ENCODE measurements at regions not wholly inside any gene's neighbourhood (a gene's known extent, or its start where the extent isn't known, plus 50 kb on each side); places are given as distances from the start of the nearest gene placed in this dataset.

DNA sequence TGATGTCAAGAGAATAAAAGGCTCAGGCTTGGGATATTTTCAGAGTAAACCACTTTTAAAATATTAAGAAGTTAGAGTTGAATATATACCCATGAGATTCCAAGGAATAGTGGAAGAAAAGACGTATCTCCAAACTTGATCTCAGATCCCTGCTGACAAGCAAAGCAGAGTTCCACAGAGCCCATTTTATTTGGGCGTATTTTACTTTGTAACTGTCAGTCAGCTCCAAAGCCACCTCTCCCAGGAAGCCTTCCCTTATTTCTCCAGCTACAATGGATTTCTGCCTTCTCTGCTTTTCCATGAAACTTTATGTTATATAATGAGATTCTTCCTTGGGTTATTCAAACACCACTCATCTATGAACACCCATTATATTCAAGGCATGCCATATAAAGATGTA lies 295.7 kb downstream of the FZD1 start:
- Histone ChIP-seq H3K27me3 (ENCODE audit: control insufficient read depth in 2 of 2, insufficient read depth in 2 of 2, low read length in 2 of 2) (no peaks in the 10 kb centered on the region), H3K4me3 (ENCODE audit: low read length in 2 of 2) (no peak overlapping the region), H3K9ac (ENCODE audit: low read depth in 1 of 2, low read length in 2 of 2) (no peak overlapping the region), H3K36me3 (ENCODE audit: control insufficient read depth in 2 of 2, insufficient read depth in 2 of 2, low read length in 2 of 2) (no peaks in the 10 kb centered on the region), H3K9me3 (ENCODE audit: control insufficient read depth in 2 of 2, low read length in 2 of 2) (no peaks in the 10 kb centered on the region), H3K27ac (ENCODE audit: low read depth in 2 of 2, low read length in 2 of 2) (no peak overlapping the region), H3K4me1 (ENCODE audit: control insufficient read depth in 2 of 2, insufficient read depth in 2 of 2, low read length in 2 of 2) (no peaks in the 10 kb centered on the region)

GRCh38 chr7:91564101-91564500 lies 299.9 kb downstream of the FZD1 start:
- Histone ChIP-seq H3K4me1 (ENCODE audit: control insufficient read depth in 2 of 2, insufficient read depth in 2 of 2, low read length in 2 of 2) (no peaks in the 10 kb centered on the region), H3K9ac (ENCODE audit: low read depth in 1 of 2, low read length in 2 of 2) (no peak overlapping the region), H3K36me3 (ENCODE audit: control insufficient read depth in 2 of 2, insufficient read depth in 2 of 2, low read length in 2 of 2) (no peaks in the 10 kb centered on the region), H3K27me3 (ENCODE audit: control insufficient read depth in 2 of 2, insufficient read depth in 2 of 2, low read length in 2 of 2) (no peaks in the 10 kb centered on the region), H3K27ac (ENCODE audit: low read depth in 2 of 2, low read length in 2 of 2) (no peak overlapping the region), H3K4me3 (ENCODE audit: low read length in 2 of 2) (no peak overlapping the region), H3K9me3 (ENCODE audit: control insufficient read depth in 2 of 2, low read length in 2 of 2) (no peaks in the 10 kb centered on the region)

DNA sequence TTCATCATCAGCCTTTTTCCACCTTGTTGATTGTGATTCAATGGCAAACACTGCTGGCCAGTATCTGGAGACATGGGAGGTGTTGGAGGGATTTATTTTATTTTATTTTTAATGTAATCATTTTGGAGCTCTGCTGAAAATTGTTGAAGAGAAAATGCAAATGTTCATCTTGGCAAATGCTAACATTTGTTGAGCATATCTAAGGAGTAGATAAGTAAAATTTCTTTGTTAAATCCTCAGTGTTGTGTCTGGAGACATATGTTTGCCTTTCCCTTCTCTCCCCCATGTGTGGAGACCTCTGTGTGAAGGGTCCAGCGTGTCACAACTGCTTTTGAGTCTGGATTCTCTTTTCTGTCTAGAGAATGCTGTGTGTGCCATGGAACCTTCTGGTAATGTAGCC lies 300.3 kb downstream of the FZD1 start:
- Histone ChIP-seq H3K9ac (ENCODE audit: low read depth in 1 of 2, low read length in 2 of 2) (no peak overlapping the region), H3K4me3 (ENCODE audit: low read length in 2 of 2) (no peak overlapping the region), H3K36me3 (ENCODE audit: control insufficient read depth in 2 of 2, insufficient read depth in 2 of 2, low read length in 2 of 2) (no peaks in the 10 kb centered on the region), H3K4me1 (ENCODE audit: control insufficient read depth in 2 of 2, insufficient read depth in 2 of 2, low read length in 2 of 2) (no peaks in the 10 kb centered on the region), H3K27ac (ENCODE audit: low read depth in 2 of 2, low read length in 2 of 2) (no peak overlapping the region), H3K9me3 (ENCODE audit: control insufficient read depth in 2 of 2, low read length in 2 of 2) (no peaks in the 10 kb centered on the region), H3K27me3 (ENCODE audit: control insufficient read depth in 2 of 2, insufficient read depth in 2 of 2, low read length in 2 of 2) (no peaks in the 10 kb centered on the region)

DNA sequence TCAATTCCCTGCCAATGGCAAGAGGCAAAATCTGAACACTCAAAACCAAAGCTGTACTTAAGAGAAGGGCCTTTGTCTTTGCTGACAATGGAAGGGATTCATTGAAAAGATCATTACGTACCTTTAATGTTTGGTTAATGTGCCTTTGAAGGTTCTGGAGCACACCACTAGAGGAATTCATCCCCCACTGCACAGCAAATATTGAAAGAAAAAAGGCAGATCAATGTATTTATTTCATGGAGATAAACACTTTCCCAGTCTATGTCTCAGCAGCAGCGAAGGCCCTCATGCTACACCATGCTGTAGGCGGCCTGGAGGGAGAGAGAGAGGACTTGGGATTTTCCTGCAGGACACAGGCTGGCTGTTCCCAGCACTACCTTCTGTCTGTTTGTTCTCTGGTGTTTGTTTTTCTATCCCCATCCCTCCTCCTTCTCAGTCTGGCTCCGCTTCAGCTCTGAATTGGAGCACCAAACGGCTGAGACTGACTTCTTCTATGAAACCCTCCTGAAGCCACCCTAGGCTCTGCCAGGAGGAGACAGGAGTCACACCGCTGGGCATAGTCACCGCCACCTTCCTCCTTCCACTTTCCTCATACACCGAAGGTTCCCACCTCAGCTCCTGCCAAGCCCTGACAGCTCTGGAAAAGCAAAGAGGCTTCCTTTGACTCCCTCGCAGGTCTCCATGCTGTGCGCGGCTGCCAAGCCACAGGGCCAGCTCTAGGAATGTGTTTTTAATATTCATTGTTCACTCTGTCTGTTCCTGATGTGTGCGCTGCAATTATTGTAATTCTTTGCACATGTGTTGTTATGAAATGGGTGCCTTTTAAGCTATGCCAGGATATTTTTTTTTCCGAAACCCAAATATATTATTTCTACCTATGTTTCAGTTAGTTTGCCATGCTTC lies 301.5 kb downstream of the FZD1 start:
- Histone ChIP-seq H3K27ac (ENCODE audit: low read depth in 2 of 2, low read length in 2 of 2) (no peak overlapping the region), H3K9me3 (ENCODE audit: control insufficient read depth in 2 of 2, low read length in 2 of 2) (no peaks in the 10 kb centered on the region), H3K36me3 (ENCODE audit: control insufficient read depth in 2 of 2, insufficient read depth in 2 of 2, low read length in 2 of 2) (no peaks in the 10 kb centered on the region), H3K4me1 (ENCODE audit: control insufficient read depth in 2 of 2, insufficient read depth in 2 of 2, low read length in 2 of 2) (no peaks in the 10 kb centered on the region), H3K9ac (ENCODE audit: low read depth in 1 of 2, low read length in 2 of 2) (no peak overlapping the region), H3K27me3 (ENCODE audit: control insufficient read depth in 2 of 2, insufficient read depth in 2 of 2, low read length in 2 of 2) (no peaks in the 10 kb centered on the region), H3K4me3 (ENCODE audit: low read length in 2 of 2) (no peak overlapping the region)

DNA sequence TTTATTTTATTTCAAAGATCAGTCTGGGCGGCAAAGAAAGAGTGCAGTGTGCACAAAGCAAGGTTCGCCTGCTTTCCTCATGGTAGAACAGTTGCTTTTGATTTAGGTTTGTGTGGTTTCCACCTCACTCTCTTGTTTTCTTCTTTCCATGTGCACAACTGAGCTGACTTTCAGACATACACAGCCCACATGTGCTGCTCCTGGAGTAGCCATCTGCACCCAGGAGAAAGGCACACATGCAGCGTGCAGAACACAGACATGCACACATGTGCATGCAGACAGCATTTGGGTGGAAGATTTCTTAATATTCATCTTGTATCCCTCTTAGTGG lies 302.1 kb downstream of the FZD1 start:
- Histone ChIP-seq H3K27ac (ENCODE audit: low read depth in 2 of 2, low read length in 2 of 2) (no peak overlapping the region), H3K4me1 (ENCODE audit: control insufficient read depth in 2 of 2, insufficient read depth in 2 of 2, low read length in 2 of 2) (no peaks in the 10 kb centered on the region), H3K36me3 (ENCODE audit: control insufficient read depth in 2 of 2, insufficient read depth in 2 of 2, low read length in 2 of 2) (no peaks in the 10 kb centered on the region), H3K4me3 (ENCODE audit: low read length in 2 of 2) (no peak overlapping the region), H3K9me3 (ENCODE audit: control insufficient read depth in 2 of 2, low read length in 2 of 2) (no peaks in the 10 kb centered on the region), H3K9ac (ENCODE audit: low read depth in 1 of 2, low read length in 2 of 2) (no peak overlapping the region), H3K27me3 (ENCODE audit: control insufficient read depth in 2 of 2, insufficient read depth in 2 of 2, low read length in 2 of 2) (no peaks in the 10 kb centered on the region)

- Histone ChIP-seq H3K4me1 (ENCODE audit: control insufficient read depth in 2 of 2, insufficient read depth in 2 of 2, low read length in 2 of 2) (no peaks in the 10 kb centered on the region), H3K4me3 (ENCODE audit: low read length in 2 of 2) (no peak overlapping the region), H3K36me3 (ENCODE audit: control insufficient read depth in 2 of 2, insufficient read depth in 2 of 2, low read length in 2 of 2) (no peaks in the 10 kb centered on the region), H3K9me3 (ENCODE audit: control insufficient read depth in 2 of 2, low read length in 2 of 2) (no peaks in the 10 kb centered on the region), H3K9ac (ENCODE audit: low read depth in 1 of 2, low read length in 2 of 2) (no peak overlapping the region), H3K27ac (ENCODE audit: low read depth in 2 of 2, low read length in 2 of 2) (no peak overlapping the region), H3K27me3 (ENCODE audit: control insufficient read depth in 2 of 2, insufficient read depth in 2 of 2, low read length in 2 of 2) (no peaks in the 10 kb centered on the region)
Observed at GRCh38 chr7:91567081-91568012, 303.1 kb downstream of the FZD1 start.

DNA sequence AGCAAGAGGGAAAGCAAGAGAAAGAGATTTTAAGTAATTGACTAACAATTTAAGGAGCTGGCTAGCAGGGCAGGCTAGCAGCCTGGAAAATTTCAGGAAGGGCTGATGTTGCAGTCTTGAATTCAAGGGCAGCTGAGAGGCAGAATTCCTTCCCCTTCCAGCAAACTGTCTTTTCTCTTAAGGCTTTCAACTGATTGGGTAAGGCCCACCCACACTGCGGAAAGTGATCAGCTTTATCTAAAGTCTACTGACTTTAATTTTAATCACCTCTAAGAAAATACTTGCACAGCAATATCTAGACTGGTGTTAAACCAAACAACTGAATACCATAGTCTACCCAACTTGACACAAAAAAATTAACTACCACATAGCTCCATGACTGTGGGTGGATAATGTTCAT lies 303.9 kb downstream of the FZD1 start:
- Histone ChIP-seq H3K27me3 (ENCODE audit: control insufficient read depth in 2 of 2, insufficient read depth in 2 of 2, low read length in 2 of 2) (no peaks in the 10 kb centered on the region), H3K36me3 (ENCODE audit: control insufficient read depth in 2 of 2, insufficient read depth in 2 of 2, low read length in 2 of 2) (no peaks in the 10 kb centered on the region), H3K9me3 (ENCODE audit: control insufficient read depth in 2 of 2, low read length in 2 of 2) (no peaks in the 10 kb centered on the region), H3K27ac (ENCODE audit: low read depth in 2 of 2, low read length in 2 of 2) (no peak overlapping the region), H3K4me1 (ENCODE audit: control insufficient read depth in 2 of 2, insufficient read depth in 2 of 2, low read length in 2 of 2) (no peaks in the 10 kb centered on the region), H3K9ac (ENCODE audit: low read depth in 1 of 2, low read length in 2 of 2) (no peak overlapping the region), H3K4me3 (ENCODE audit: low read length in 2 of 2) (no peak overlapping the region)

DNA sequence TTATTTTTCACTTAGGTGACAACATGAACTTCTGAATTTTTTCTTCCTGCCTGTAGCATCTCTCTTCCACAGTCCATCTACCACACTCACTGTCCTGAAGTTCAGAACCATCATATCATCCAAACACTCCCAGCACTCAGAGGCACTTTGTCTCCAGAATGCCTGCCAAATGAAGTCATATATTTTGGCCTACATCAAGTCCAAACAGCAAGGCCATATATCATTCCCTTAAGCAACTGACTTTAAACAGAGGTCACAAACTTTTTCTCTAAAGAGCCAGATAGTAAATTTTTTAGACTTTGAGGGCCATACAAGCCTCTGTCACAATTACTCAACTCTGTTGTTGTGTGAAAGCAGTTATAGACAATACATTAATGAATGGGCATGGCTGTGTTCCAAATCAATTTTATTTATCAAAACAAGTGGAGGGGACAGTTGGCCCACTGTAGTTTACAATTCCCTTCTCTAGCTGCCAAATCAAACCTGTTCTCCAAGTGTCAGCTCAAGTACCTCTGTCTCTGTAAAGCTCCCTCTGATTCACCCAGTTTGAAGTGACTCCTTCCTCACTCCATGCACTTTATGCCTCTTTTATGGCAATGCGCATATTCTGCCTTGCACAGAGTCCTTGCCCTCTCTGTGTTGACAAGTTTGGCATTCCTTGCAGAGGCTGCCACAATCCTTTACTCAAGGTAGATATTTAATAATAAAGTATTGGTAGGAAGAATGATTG lies 305.7 kb downstream of the FZD1 start:
- no peaks in the 10 kb centered on the region for H3K36me3 ChIP-seq (ENCODE audit: control insufficient read depth in 2 of 2, insufficient read depth in 2 of 2, low read length in 2 of 2)
- no peak overlapping the region for H3K4me3 ChIP-seq (ENCODE audit: low read length in 2 of 2)
- no peak overlapping the region for H3K27ac ChIP-seq (ENCODE audit: low read depth in 2 of 2, low read length in 2 of 2)
- no peaks in the 10 kb centered on the region for H3K4me1 ChIP-seq (ENCODE audit: control insufficient read depth in 2 of 2, insufficient read depth in 2 of 2, low read length in 2 of 2)
- no peaks in the 10 kb centered on the region for H3K27me3 ChIP-seq (ENCODE audit: control insufficient read depth in 2 of 2, insufficient read depth in 2 of 2, low read length in 2 of 2)
- H3K9ac ChIP-seq (ENCODE audit: low read depth in 1 of 2, low read length in 2 of 2): no peak overlapping the region
- no peaks in the 10 kb centered on the region for H3K9me3 ChIP-seq (ENCODE audit: control insufficient read depth in 2 of 2, low read length in 2 of 2)

GRCh38 chr7:91570560-91570959 lies 306.3 kb downstream of the FZD1 start:
- H3K27me3 ChIP-seq (ENCODE audit: control insufficient read depth in 2 of 2, insufficient read depth in 2 of 2, low read length in 2 of 2): no peaks in the 10 kb centered on the region
- H3K9ac ChIP-seq (ENCODE audit: low read depth in 1 of 2, low read length in 2 of 2): no peak overlapping the region
- H3K9me3 ChIP-seq (ENCODE audit: control insufficient read depth in 2 of 2, low read length in 2 of 2): no peaks in the 10 kb centered on the region
- H3K27ac ChIP-seq (ENCODE audit: low read depth in 2 of 2, low read length in 2 of 2): no peak overlapping the region
- no peaks in the 10 kb centered on the region for H3K36me3 ChIP-seq (ENCODE audit: control insufficient read depth in 2 of 2, insufficient read depth in 2 of 2, low read length in 2 of 2)
- no peak overlapping the region for H3K4me3 ChIP-seq (ENCODE audit: low read length in 2 of 2)
- H3K4me1 ChIP-seq (ENCODE audit: control insufficient read depth in 2 of 2, insufficient read depth in 2 of 2, low read length in 2 of 2): no peaks in the 10 kb centered on the region

- no peaks in the 10 kb centered on the region for H3K27me3 ChIP-seq (ENCODE audit: control insufficient read depth in 2 of 2, insufficient read depth in 2 of 2, low read length in 2 of 2)
- H3K9me3 ChIP-seq (ENCODE audit: control insufficient read depth in 2 of 2, low read length in 2 of 2): no peaks in the 10 kb centered on the region
- H3K4me3 ChIP-seq (ENCODE audit: low read length in 2 of 2): no peak overlapping the region
- no peak overlapping the region for H3K27ac ChIP-seq (ENCODE audit: low read depth in 2 of 2, low read length in 2 of 2)
- no peaks in the 10 kb centered on the region for H3K36me3 ChIP-seq (ENCODE audit: control insufficient read depth in 2 of 2, insufficient read depth in 2 of 2, low read length in 2 of 2)
- H3K4me1 ChIP-seq (ENCODE audit: control insufficient read depth in 2 of 2, insufficient read depth in 2 of 2, low read length in 2 of 2): no peaks in the 10 kb centered on the region
- no peak overlapping the region for H3K9ac ChIP-seq (ENCODE audit: low read depth in 1 of 2, low read length in 2 of 2)
Observed at GRCh38 chr7:91571601-91572000, 307.4 kb downstream of the FZD1 start.
